ENCODE measurements at regions not wholly inside any gene's neighbourhood (a gene's known extent, or its start where the extent isn't known, plus 50 kb on each side); places are given as distances from the start of the nearest gene placed in this dataset.

DNA sequence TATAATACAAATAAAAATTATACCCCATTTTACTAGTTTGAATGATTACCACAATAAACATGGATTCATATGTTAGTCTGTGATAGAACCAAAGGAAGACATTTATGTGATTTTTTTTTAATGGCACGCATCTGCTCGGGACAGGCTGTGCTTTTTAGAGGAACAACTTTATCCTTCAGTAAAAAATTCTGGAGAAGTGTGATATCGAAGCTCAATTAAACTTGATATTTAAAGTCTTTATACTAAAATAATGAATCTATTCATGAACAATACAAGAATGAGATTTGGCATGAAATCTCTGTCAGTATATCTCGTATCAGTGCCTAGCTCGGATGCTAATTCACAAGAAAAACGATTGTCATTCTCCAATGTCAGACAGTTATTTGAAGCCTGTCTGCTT, 230.8 kb upstream of the ZNF717 start:
- Histone ChIP-seq H3K27me3 (ENCODE audit: insufficient read depth, poor library complexity, severe bottlenecking) (no peaks in the 10 kb centered on the region), H3K27ac (replicated peaks) (no peak overlapping the region), H3K4me3 (replicated peaks; ENCODE audit: insufficient read depth, low read length) (no peak overlapping the region)
- TF ChIP-seq SPI1 (IDR thresholded peaks at IDR 0.05; ENCODE audit: borderline replicate concordance, low read depth) (no peak), GABPA (IDR thresholded peaks at IDR 0.05; ENCODE audit: low read depth) (no peak), CTCF (IDR thresholded peaks at IDR 0.05; ENCODE audit: insufficient read depth, low read length) (no peak), REST (IDR thresholded peaks at IDR 0.05; ENCODE audit: insufficient replicate concordance, low read depth) (no peak), POLR2AphosphoS5 (IDR thresholded peaks at IDR 0.05; ENCODE audit: low read depth) (no peak)
- DNase-seq (ENCODE audit: low read depth in 1 of 2, low spot score in 1 of 2), result no peak

GRCh38 chr3:76016769-76017439, 231.6 kb upstream of the ZNF717 start:
- no peak for DNase-seq (ENCODE audit: low read depth in 1 of 2, low spot score in 1 of 2)

More at GRCh38 chr3:76016769-76017439, 231.6 kb upstream of the ZNF717 start:
- no peaks in the 10 kb centered on the region for H3K27me3 ChIP-seq (ENCODE audit: insufficient read depth, poor library complexity, severe bottlenecking)
- TF ChIP-seq SPI1 (IDR thresholded peaks at IDR 0.05; ENCODE audit: borderline replicate concordance, low read depth) (no peak), CTCF (IDR thresholded peaks at IDR 0.05; ENCODE audit: insufficient read depth, low read length) (no peak), REST (IDR thresholded peaks at IDR 0.05; ENCODE audit: insufficient replicate concordance, low read depth) (no peak), POLR2AphosphoS5 (IDR thresholded peaks at IDR 0.05; ENCODE audit: low read depth) (no peak)
- no peak overlapping the region for H3K4me3 ChIP-seq (replicated peaks; ENCODE audit: insufficient read depth, low read length)
- no peak overlapping the region for H3K27ac ChIP-seq (replicated peaks)

Measured in HL-60 (cell line).